ENCODE measurements at regions not wholly inside any gene's neighbourhood (a gene's known extent, or its start where the extent isn't known, plus 50 kb on each side); places are given as distances from the start of the nearest gene placed in this dataset.
A peak's percentile ranks its signal among the peaks of the same experiment; 100 is the strongest.
"Not testable (repeated sequence)": the region's sequence is repeated elsewhere in the genome, so short reads cannot be mapped to it uniquely, and the experiment has no call there.

GRCh38 chr1:120941066-120941465 lies 51.5 kb downstream of the PPIAL4A start:
- H3K4me1 ChIP-seq (replicated peaks); H3K27me3 ChIP-seq (replicated peaks; ENCODE audit: insufficient read depth); H3K36me3 ChIP-seq; intact Hi-C loops (cut with DNase I); DNase-seq (ENCODE audit: low spot score); H3K27ac ChIP-seq; H3K9me3 ChIP-seq; H3K4me3 ChIP-seq: not testable (repeated sequence)
- WGBS, result no CpG with 5 or more reads among the region's 6 CpGs

GRCh38 chr1:120941836-120942217 lies 52.3 kb downstream of the PPIAL4A start:
- H3K27me3 ChIP-seq (replicated peaks; ENCODE audit: insufficient read depth); H3K9me3 ChIP-seq; DNase-seq (ENCODE audit: low spot score); H3K36me3 ChIP-seq; intact Hi-C loops (cut with DNase I); H3K4me1 ChIP-seq (replicated peaks): not testable (repeated sequence)
- WGBS, result 4% methylated on average over 11 of the region's 12 CpGs
- Histone ChIP-seq H3K4me3 (peak overlapping the region in 1 of 2 donors; percentile 33), H3K27ac (peak overlapping the region in 1 of 2 donors; percentile 60)

DNA sequence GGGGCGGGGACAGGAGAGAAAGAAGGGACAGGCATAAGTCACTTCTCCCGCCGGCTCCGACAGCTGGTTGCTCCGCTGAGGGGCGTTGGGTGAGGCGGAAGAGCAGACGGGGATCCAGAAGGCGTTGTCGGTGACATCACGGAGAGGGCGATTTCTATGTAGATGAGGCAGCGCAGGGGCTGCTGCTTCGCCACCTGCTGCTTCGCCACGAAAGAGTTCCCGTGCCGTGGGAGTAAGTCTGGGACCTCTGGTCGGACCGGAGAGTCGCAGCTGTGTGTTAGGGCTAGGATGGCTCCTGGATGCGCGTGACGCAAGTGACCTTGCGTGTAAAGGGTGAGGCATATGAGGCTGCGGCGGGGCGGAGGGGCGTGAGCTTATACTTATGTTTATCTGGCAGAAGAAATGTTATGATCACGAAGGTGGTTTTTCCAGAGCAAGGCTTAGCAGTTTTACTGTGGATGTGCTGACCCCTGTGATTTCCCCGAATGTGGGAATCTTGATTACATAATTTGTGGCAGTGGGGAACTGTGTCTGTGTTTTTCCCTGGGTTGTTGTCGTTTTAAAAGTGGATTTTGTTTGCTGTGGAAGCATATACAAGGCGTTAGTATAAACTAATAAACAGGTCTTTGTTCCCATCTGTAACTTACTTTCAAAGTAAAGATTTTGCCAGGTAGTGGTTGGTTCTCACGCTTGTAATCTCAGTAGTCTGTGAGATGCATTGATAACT lies 52.8 kb downstream of the PPIAL4A start:
- peak overlapping the region; percentile 24 to 33 for H3K4me3 ChIP-seq
- H3K4me1 ChIP-seq (replicated peaks); H3K36me3 ChIP-seq; intact Hi-C loops (cut with DNase I); H3K27me3 ChIP-seq (replicated peaks; ENCODE audit: insufficient read depth); H3K9me3 ChIP-seq: not testable (repeated sequence)
- peak; percentile 6 for TF ChIP-seq POLR2A (IDR thresholded peaks at IDR 0.05)
- DNase-seq (ENCODE audit: low spot score), result peak; percentile 28
- WGBS, result 3% methylated on average over 32 of the region's 34 CpGs
- H3K27ac ChIP-seq, result peak overlapping the region; percentile 40 to 60

GRCh38 chr1:120942945-120943319 lies 53.4 kb downstream of the PPIAL4A start:
- H3K27ac ChIP-seq, result not testable (repeated sequence)

GRCh38 chr1:120944691-120945090 lies 55.1 kb downstream of the PPIAL4A start:
- H3K27me3 ChIP-seq (replicated peaks; ENCODE audit: insufficient read depth); H3K9me3 ChIP-seq; intact Hi-C loops (cut with DNase I); H3K36me3 ChIP-seq; H3K4me1 ChIP-seq (replicated peaks); DNase-seq (ENCODE audit: low spot score); H3K4me3 ChIP-seq; H3K27ac ChIP-seq: not testable (repeated sequence)
- 94% methylated on average over 7 of the region's 20 CpGs for WGBS

More at GRCh38 chr1:120942945-120943319, 53.4 kb downstream of the PPIAL4A start:
- intact Hi-C loops (cut with DNase I); H3K4me3 ChIP-seq; H3K4me1 ChIP-seq (replicated peaks); H3K27me3 ChIP-seq (replicated peaks; ENCODE audit: insufficient read depth); H3K9me3 ChIP-seq; H3K36me3 ChIP-seq; DNase-seq (ENCODE audit: low spot score): not testable (repeated sequence)
- no CpG with 5 or more reads among the region's 9 CpGs for WGBS

DNA sequence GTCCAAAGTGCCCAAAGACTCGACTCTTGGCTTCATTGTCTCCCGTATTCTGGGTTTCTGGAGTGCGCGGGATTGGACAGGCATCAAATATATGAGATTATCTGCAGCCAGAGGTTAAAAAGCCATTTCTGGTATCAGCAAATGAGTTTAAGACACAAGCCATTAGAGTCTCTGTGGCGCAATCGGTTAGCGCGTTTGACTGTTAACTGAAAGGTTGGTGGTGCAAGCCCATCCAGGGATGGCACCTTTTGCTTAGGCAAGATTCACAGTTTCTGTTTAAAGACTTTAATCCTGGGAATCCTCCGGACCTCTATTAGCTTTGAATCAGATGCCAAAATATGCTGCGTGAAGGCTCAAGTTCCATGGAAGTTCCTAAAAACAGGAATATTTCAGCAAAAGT lies 55.6 kb downstream of the PPIAL4A start:
- intact Hi-C loops (cut with DNase I); H3K4me1 ChIP-seq (replicated peaks); H3K27me3 ChIP-seq (replicated peaks; ENCODE audit: insufficient read depth); DNase-seq (ENCODE audit: low spot score); H3K27ac ChIP-seq; H3K9me3 ChIP-seq; H3K4me3 ChIP-seq; H3K36me3 ChIP-seq: not testable (repeated sequence)
- WGBS, result 91% methylated on average over 6 of the region's 10 CpGs

DNA sequence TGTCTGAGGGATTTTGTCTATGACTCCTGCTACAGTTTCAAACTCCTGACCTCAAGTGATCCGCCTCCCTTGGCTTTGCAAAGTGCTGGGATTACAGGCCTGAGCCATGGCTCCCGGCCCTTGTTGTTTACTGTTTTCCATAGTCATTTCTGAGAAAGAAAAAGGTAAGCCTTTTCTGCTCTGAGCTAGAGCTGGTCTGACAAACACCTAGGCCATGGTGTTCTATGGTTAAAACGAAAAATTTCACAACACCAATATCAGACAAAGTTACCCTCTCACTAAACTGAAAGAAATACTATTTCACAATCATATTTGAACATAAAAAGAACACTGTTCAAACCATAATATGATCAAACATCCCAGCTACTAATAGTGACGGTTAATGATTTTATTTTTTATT lies 57.5 kb downstream of the PPIAL4A start:
- H3K27me3 ChIP-seq (replicated peaks; ENCODE audit: insufficient read depth); H3K4me1 ChIP-seq (replicated peaks); H3K27ac ChIP-seq; DNase-seq (ENCODE audit: low spot score); H3K36me3 ChIP-seq; intact Hi-C loops (cut with DNase I); H3K9me3 ChIP-seq; H3K4me3 ChIP-seq: not testable (repeated sequence)
- 69% methylated on average over 4 of the region's 4 CpGs for WGBS

DNA sequence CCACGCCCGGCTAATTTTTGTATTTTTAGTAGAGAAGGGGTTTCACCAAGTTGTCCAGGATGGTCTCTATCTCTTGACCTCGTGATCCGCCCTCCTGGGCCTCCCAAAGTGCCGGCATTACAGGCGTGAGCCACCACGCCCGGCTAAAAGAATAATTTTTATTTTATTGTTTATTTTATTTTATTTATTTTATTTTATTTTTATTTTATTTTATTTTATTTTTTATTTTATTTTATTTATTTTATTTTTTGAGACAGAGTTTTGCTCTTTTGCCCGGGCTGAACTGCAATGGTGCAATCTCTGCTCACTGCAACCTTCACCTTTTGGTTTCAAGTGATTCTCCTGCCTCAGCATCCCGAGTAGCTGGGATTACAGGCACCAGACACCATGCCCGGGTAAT lies 60.2 kb downstream of the PPIAL4A start:
- H3K27ac ChIP-seq; DNase-seq (ENCODE audit: low spot score); H3K4me3 ChIP-seq; H3K36me3 ChIP-seq; intact Hi-C loops (cut with DNase I); H3K27me3 ChIP-seq (replicated peaks; ENCODE audit: insufficient read depth); H3K9me3 ChIP-seq; H3K4me1 ChIP-seq (replicated peaks): not testable (repeated sequence)
- 94% methylated on average over 11 of the region's 11 CpGs for WGBS

DNA sequence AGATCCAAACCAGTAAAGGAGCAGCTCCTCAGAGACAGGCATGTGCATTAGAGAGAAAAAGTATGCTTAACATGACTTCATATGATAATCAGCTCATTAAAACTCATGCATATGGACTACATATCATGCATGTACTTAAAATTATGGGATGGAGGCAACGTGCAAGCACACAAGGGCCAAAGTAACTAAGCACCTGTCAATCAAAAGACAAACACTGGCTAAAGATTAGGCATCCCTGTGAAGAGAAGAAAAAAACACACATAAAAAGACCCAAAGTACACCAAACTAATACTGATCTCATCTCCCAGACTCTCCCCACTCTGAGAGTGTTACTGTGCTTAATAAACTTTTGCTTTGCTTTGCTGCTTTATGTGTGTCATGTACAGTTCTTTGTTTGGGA lies 61.1 kb downstream of the PPIAL4A start:
- not testable (repeated sequence) for H3K27me3 ChIP-seq (replicated peaks; ENCODE audit: insufficient read depth)
- WGBS, result 63% methylated on average over 1 of the region's 1 CpG

GRCh38 chr1:120951100-120951499 lies 61.5 kb downstream of the PPIAL4A start:
- DNase-seq (ENCODE audit: low spot score); H3K27me3 ChIP-seq (replicated peaks; ENCODE audit: insufficient read depth); H3K27ac ChIP-seq; intact Hi-C loops (cut with DNase I); H3K4me3 ChIP-seq; H3K36me3 ChIP-seq; H3K4me1 ChIP-seq (replicated peaks); H3K9me3 ChIP-seq: not testable (repeated sequence)
- 100% methylated on average over 4 of the region's 4 CpGs for WGBS

More for the DNA sequence above, 61.1 kb downstream of the PPIAL4A start:
- H3K27ac ChIP-seq; intact Hi-C loops (cut with DNase I); H3K36me3 ChIP-seq; H3K4me1 ChIP-seq (replicated peaks); DNase-seq (ENCODE audit: low spot score); H3K4me3 ChIP-seq; H3K9me3 ChIP-seq: not testable (repeated sequence)

DNA sequence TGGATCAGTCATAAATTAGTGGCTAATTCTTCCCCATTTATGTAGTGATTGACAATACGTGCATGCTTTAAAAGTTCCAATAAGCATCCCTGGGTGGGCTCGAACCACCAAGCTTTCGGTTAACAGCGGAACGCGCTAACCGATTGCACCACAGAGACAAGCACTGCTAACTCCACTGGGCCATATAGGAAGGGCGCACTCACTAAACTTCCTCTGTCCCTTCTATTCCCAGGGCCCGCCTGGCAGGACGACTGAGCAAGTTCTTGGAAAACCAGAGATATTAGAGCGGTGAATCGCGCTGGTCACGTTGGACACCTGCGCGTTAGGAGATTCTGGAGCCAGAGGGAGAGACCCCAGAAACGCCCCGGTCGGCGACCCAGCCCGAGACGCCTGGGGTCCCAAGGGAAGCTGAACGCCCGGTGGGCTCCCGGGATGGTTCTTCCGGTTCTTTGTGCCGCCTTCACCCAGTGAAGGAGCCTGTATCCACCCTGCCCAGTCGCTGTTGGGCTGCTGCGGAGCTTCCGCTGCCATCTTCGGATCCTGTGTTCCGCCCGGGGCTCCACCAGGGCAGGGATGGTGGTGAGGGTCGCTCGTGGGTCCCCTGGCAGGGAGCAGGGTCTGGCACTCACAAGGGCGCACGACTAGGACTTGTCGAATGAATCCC lies 62.8 kb downstream of the PPIAL4A start:
- H3K4me3 ChIP-seq; intact Hi-C loops (cut with DNase I); H3K9me3 ChIP-seq; H3K4me1 ChIP-seq (replicated peaks); H3K27ac ChIP-seq; DNase-seq (ENCODE audit: low spot score); H3K36me3 ChIP-seq; H3K27me3 ChIP-seq (replicated peaks; ENCODE audit: insufficient read depth): not testable (repeated sequence)
- 48% methylated on average over 21 of the region's 38 CpGs for WGBS

DNA sequence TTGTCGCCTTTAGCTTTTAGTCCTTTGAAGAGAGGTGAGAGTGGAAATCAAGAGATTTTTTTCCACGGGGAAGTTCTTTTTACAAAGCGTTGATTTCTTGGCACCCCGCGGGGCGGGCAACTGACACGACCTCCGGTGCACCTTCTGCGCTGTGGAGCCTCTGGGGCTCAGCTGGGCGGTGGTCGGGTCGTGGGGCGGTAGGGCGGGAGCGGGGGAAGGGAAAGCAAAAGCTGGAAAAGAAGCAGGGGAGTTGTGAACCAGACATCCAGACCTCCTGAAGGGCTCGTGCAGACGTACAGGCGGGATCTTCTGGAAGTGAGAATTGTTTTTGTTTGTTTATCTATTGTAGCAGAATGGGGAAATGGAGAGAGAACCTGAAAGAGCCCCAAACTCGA lies 63.3 kb downstream of the PPIAL4A start:
- H3K27ac ChIP-seq; H3K9me3 ChIP-seq; intact Hi-C loops (cut with DNase I); H3K27me3 ChIP-seq (replicated peaks; ENCODE audit: insufficient read depth); H3K4me1 ChIP-seq (replicated peaks); DNase-seq (ENCODE audit: low spot score); H3K4me3 ChIP-seq; H3K36me3 ChIP-seq: not testable (repeated sequence)
- 57% methylated on average over 18 of the region's 19 CpGs for WGBS

Measured in prostate gland (tissue), 2 donors.